ENCODE measurements at regions not wholly inside any gene's neighbourhood (a gene's known extent, or its start where the extent isn't known, plus 50 kb on each side); places are given as distances from the start of the nearest gene placed in this dataset.

DNA sequence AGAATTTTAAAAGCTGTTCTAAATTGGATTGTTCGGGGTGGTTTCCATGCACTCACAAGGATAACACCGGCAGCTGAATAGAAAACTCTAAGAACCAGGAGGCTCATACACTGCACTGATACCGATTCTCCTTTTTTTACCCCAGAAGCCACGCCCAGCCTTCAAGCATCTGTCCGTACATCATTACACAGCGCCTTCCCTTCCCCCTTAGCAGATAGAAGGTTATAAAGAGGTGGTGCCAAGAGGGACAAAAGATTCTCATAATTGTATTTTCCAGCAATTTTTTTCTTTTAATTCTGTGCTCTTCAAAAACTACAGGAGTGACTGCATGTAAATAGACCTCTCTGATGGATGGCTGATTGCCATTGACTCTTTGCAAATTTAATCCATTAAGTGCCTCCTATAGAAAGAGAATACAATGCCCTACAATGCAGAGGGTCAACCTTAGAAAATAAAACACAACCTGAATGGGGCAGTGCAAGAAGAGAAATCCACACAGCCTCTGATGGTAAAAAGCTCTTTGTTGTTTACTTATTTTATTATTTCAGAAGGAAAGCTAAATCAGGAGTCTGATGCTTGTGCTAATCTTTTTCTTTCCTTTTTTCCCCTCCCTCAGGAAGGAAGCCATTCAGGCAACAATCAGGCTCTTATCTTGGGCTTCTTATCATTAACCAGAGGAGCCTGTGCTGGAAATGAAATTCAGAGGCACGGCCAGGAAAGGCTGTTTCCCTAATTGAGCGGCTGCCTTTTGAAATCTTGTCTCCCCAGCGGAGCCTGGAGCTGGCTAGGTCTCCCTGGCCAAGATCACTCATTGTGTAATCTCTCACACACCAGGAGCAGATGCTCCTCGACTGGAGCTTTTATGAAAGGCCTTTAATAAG is 198.9 kb upstream of the NABP1 start:
- intact Hi-C loops (cut with micrococcal nuclease) (no loop called here), dilution Hi-C loops (cut with MboI; ENCODE audit: extremely low pct_ligation_motif_present, low sequenced_read_pairs) (no loop called here)
- CTCF ChIA-PET, result interaction anchor here (0.9 to 1.2 kb wide), 3 partner anchors 8 to 18 kb away, joined by 3 to 4 read pairs (median 3); no protein-coding TSS in a partner anchor
- DNase-seq (ENCODE audit: low read depth, low spot score) (peak; percentile 66), FAIRE-seq (peak; percentile 72)
- Histone ChIP-seq H3K9me3 (replicated peaks; ENCODE audit: control insufficient read depth, insufficient read depth, low read length) (no peaks in the 10 kb centered on the region), H4K20me1 (replicated peaks; ENCODE audit: control insufficient read depth, extremely low read depth, insufficient read depth, low read length) (no peaks in the 10 kb centered on the region), H3K36me3 (ENCODE audit: control insufficient read depth in 2 of 2, extremely low read depth in 1 of 2, insufficient read depth in 2 of 2, low read length in 2 of 2) (no peaks in the 10 kb centered on the region), H3K4me1 (ENCODE audit: control insufficient read depth, extremely low read depth, insufficient read depth, low read length) (peaks cover 13% of the 10 kb centered on the region), H3K27ac (ENCODE audit: insufficient read depth, low read depth, low read length) (no peak overlapping the region), H3K27me3 (ENCODE audit: control insufficient read depth in 2 of 2, insufficient read depth in 2 of 2, low read length in 2 of 2) (peaks cover 8 to 10% of the 10 kb centered on the region in 2 experiments), H2AFZ (ENCODE audit: low read depth, low read length) (no peak overlapping the region), H3K9me1 (replicated peaks; ENCODE audit: control insufficient read depth, extremely low read depth, insufficient read depth, low read length) (no peaks in the 10 kb centered on the region), H3K79me2 (ENCODE audit: control insufficient read depth, insufficient read depth, low read length) (no peaks in the 10 kb centered on the region), H3K4me2 (ENCODE audit: insufficient read depth, low read length) (peak overlapping the region; percentile 12), H3K9ac (replicated peaks; ENCODE audit: extremely low read depth, insufficient read depth, low read length) (no peak overlapping the region), H3K4me3 (replicated peaks in 1 of 3; ENCODE audit: insufficient read depth in 1 of 3, low read depth in 1 of 3, low read length in 3 of 3) (no peak overlapping the region)
- TF ChIP-seq, protein P1, sequence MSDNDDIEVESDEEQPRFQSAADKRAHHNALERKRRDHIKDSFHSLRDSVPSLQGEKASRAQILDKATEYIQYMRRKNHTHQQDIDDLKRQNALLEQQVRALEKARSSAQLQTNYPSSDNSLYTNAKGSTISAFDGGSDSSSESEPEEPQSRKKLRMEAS (IDR thresholded peaks at IDR 0.05; ENCODE audit: insufficient read depth, insufficient read length), result no peak
- TF ChIP-seq GATA2 (IDR thresholded peaks at IDR 0.05; ENCODE audit: insufficient read depth, insufficient read length, low read depth, low read length) (peak; percentile 54), POLR2AphosphoS5 (IDR thresholded peaks at IDR 0.05; ENCODE audit: insufficient read depth, low read depth, low read length) (no peak), EZH2 (IDR thresholded peaks at IDR 0.05; ENCODE audit: borderline replicate concordance, low read depth, low read length, severe bottlenecking) (no peak)
- no TSS peak for BruUV-seq (replicated peaks)
- POLR2A ChIA-PET, result no interaction called here

DNA sequence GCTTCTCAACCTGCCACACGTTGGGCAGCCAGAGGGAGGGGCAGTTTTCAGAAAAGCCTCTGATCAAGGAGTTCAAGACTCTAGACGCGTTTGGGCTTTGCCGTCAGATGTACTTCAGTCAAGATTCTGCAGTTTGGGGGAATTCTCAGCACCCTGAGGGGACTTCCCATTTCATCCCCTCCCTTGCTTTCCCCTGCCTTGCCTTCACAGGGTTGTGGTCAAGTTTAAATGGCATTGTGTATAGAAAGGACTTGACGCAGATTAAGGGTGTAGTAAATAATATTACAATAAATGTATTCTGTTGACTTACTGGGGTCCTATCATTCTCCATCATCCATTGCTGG is 198.3 kb upstream of the NABP1 start:
- FAIRE-seq (no peak), DNase-seq (ENCODE audit: low read depth, low spot score) (no peak)
- Histone ChIP-seq H3K4me3 (replicated peaks in 1 of 3; ENCODE audit: insufficient read depth in 1 of 3, low read depth in 1 of 3, low read length in 3 of 3) (no peak overlapping the region), H3K9me1 (replicated peaks; ENCODE audit: control insufficient read depth, extremely low read depth, insufficient read depth, low read length) (no peaks in the 10 kb centered on the region), H3K36me3 (ENCODE audit: control insufficient read depth in 2 of 2, extremely low read depth in 1 of 2, insufficient read depth in 2 of 2, low read length in 2 of 2) (no peaks in the 10 kb centered on the region), H3K27me3 (ENCODE audit: control insufficient read depth in 2 of 2, insufficient read depth in 2 of 2, low read length in 2 of 2) (peaks cover 8 to 10% of the 10 kb centered on the region in 2 experiments), H2AFZ (ENCODE audit: low read depth, low read length) (no peak overlapping the region), H3K4me1 (ENCODE audit: control insufficient read depth, extremely low read depth, insufficient read depth, low read length) (peaks cover 13% of the 10 kb centered on the region), H3K79me2 (ENCODE audit: control insufficient read depth, insufficient read depth, low read length) (no peaks in the 10 kb centered on the region), H4K20me1 (replicated peaks; ENCODE audit: control insufficient read depth, extremely low read depth, insufficient read depth, low read length) (no peaks in the 10 kb centered on the region), H3K4me2 (ENCODE audit: insufficient read depth, low read length) (no peak overlapping the region), H3K27ac (ENCODE audit: insufficient read depth, low read depth, low read length) (no peak overlapping the region), H3K9me3 (replicated peaks; ENCODE audit: control insufficient read depth, insufficient read depth, low read length) (no peaks in the 10 kb centered on the region), H3K9ac (replicated peaks; ENCODE audit: extremely low read depth, insufficient read depth, low read length) (no peak overlapping the region)
- intact Hi-C loops (cut with micrococcal nuclease), result no loop called here
- no TSS peak for BruUV-seq (replicated peaks)
- ChIA-PET CTCF (interaction anchor here (0.9 to 1.2 kb wide), 3 partner anchors 8 to 19 kb away, joined by 3 to 4 read pairs (median 3); no protein-coding TSS in a partner anchor), POLR2A (no interaction called here)
- dilution Hi-C loops (cut with MboI; ENCODE audit: extremely low pct_ligation_motif_present, low sequenced_read_pairs), result no loop called here
- TF ChIP-seq POLR2A (IDR thresholded peaks at IDR 0.05; ENCODE audit: low read depth, low read length) (no peak), FOS (IDR thresholded peaks at IDR 0.05; ENCODE audit: borderline replicate concordance, insufficient read depth, low read length) (no peak), POLR2AphosphoS5 (IDR thresholded peaks at IDR 0.05; ENCODE audit: insufficient read depth, low read depth, low read length) (no peak), MYC (IDR thresholded peaks at IDR 0.05; ENCODE audit: low read depth, low read length) (no peak), GATA2 (IDR thresholded peaks at IDR 0.05; ENCODE audit: insufficient read depth, insufficient read length, low read depth, low read length) (no peak), EZH2 (IDR thresholded peaks at IDR 0.05; ENCODE audit: borderline replicate concordance, low read depth, low read length, severe bottlenecking) (no peak), JUN (IDR thresholded peaks at IDR 0.05; ENCODE audit: borderline replicate concordance, insufficient read depth, insufficient read length, low read depth) (no peak)
- TF ChIP-seq, protein P1 (IDR thresholded peaks at IDR 0.05; ENCODE audit: insufficient read depth, insufficient read length), result no peak
- TF ChIP-seq, protein P2, sequence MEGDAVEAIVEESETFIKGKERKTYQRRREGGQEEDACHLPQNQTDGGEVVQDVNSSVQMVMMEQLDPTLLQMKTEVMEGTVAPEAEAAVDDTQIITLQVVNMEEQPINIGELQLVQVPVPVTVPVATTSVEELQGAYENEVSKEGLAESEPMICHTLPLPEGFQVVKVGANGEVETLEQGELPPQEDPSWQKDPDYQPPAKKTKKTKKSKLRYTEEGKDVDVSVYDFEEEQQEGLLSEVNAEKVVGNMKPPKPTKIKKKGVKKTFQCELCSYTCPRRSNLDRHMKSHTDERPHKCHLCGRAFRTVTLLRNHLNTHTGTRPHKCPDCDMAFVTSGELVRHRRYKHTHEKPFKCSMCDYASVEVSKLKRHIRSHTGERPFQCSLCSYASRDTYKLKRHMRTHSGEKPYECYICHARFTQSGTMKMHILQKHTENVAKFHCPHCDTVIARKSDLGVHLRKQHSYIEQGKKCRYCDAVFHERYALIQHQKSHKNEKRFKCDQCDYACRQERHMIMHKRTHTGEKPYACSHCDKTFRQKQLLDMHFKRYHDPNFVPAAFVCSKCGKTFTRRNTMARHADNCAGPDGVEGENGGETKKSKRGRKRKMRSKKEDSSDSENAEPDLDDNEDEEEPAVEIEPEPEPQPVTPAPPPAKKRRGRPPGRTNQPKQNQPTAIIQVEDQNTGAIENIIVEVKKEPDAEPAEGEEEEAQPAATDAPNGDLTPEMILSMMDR (IDR thresholded peaks at IDR 0.05; ENCODE audit: extremely low read depth in 1 of 2, insufficient read depth in 1 of 2, low read depth in 1 of 2, low read length in 2 of 2), result no peak

Data from endothelial cell of umbilical vein (primary cell).